ENCODE measurements at regions not wholly inside any gene's neighbourhood (a gene's known extent, or its start where the extent isn't known, plus 50 kb on each side); places are given as distances from the start of the nearest gene placed in this dataset.

DNA sequence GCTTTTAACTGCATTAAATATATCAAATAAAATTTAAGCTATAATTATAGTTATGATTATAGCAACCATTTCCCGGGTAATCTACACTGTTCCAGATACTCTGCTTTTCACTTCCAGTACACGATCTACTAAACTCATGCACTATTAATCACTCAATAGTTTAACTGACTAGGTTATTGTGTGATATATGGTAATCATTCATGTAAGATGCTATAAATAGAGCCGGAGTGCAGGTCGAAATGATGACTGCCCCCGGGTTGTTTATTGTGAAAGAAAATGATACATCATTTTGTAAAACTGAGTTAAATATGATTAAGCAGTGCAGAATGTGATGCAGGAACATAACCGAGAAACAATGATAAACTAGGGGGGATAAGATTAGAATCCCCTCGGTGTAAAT is 434.6 kb upstream of the DSEL start:
- DNase-seq, result no peak

DNA sequence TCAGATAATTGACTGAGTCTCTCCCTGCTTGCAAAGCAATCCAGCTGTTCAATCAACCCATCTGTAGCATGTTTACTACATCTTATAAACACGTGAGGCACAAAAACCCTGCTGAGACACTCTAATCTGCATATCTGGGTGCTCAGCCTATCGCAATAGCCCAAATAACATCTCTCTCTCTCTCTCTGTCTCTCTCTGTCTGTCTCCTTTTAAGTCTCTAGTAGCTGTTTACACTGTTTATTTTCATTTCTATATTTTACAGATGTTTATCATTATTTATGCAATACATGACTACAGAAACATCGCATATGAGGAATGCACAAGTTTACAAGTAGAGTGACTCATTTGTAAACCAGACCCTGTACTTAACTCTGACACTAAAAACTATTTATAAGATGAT is 422.1 kb upstream of the DSEL start:
- DNase-seq, result no peak

DNA sequence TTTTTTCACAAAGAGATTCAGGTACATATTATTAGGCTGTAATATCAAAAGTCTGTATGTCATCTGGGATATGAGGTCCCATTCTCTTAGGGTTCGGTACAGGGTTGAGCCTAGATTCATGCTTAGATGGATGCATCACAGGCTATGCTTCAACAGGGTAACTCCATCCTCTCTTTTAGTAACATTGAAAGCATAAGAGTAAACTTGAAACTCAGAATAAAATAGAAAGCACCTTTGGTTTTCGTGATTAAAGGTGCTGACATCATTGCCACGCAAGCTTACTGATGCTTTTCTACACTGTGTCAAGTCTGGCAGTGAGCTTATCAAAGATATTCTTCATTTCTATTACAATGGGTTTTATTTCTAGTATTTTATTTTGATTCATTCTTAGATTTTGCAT is 419.1 kb upstream of the DSEL start:
- no peak for DNase-seq

DNA sequence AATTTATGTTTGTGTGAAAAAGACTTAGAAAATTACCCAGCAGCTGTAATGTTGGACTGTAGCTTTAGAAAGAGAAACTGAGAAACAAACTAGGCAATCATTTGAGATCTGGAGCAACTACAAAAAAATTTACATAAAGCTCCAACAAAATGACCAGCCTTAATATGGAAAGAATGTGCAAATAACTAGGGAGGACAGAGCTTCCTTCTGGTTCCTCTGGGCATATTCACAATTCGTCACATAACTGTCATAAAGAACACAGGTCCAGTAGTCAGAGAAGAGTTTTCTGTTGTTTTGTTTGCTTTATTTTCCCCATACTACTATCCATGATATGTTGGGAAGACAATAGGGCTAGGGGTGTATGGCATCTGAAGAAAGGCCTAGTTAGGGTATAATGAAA is 416.8 kb upstream of the DSEL start:
- DNase-seq, result no peak

DNA sequence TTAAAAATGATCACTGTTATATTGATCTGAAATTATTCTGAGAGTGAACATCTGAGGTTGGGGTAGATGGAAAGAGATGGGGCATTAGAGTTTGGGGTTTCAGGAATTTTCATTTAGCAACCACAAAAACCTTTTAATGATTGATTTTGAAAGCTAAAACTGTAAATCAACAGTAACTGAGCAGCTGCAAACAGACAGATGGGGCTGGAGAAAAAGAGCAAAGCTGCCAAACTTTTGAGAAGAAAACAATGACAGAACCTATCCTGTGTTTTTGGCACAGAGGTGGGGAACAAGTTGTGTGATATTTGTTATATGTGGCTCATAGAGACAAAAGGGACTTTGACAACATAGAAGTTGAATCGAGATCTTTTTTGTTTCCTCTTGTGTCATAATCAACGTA is 415.8 kb upstream of the DSEL start:
- DNase-seq, result no peak

DNA sequence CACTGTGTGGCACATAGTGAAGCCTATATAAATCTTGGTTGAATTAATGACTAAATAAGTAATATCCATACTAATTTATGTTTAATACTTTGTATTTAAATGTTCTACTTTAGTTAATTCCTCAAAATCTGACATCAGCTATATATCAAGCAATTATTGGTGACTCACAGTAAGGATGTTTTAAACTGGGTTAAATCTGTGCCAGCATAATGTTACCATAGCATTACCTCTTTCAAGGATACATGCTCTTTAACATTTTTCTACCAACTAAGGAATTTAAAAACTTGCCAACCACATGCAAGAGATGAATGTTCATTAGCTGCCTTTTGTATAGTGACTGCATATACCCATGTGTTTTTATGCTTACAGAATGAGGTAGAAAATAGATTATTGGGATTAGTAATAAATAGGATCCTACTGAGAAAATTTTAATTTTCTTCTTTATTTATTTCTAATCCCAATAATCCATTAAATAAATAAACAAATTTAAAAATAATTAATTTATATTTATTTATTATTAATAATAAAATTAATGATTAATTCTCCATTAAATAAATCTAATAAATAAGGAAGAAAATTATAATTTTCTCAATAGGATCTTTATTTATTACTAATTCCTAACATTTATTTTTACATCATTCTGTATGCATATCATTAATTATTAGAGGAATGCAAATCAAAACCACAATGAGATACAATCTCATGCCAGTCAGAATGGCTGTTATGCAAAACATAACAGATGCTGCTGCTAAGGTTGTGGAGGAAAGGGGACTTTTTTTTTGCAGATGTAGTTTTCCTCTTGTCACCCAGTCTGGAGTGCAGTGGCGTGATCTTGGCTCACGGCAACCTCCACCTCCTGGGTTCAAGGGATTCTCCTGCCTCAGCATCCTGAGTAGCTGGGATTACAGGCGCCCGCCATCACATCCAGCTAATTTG is 410.7 kb upstream of the DSEL start:
- DNase-seq, result no peak

DNA sequence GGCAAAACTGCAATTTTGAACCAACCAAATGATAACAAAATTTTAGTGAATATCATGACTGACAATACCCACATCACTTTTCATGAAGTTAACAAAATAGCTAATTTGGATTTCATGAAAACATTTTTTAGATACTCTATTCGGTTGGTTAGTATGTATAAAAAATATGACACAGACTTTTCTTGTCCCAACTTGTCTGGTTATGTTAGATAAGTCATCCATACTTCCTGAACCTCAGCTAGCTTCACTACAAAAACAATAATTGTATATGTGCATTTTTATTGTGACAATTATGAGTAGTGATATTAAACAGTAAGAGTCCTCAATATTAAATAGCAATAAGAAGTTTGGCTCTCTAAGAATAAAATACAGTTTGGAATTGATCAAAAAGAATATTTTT is 408.1 kb upstream of the DSEL start:
- no peak for DNase-seq

DNA sequence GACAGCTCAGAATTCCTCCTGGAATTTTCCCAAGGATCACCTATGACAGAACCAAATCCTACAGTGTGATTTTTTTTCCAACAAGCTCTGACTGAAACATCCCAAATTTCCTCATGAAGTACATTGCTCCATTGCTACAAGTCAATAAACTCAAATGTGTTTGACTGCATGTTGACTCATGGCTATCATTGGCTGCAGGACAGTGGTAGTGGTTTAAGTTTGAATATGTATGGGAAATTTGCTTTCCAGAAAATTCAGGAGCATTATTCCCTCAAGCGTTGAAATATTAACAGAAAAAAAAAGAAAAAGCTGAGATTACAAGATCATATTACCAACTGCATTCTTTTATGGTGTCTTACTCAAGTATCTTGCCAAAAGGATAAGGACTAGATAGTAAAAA is 402.8 kb upstream of the DSEL start:
- DNase-seq, result no peak

DNA sequence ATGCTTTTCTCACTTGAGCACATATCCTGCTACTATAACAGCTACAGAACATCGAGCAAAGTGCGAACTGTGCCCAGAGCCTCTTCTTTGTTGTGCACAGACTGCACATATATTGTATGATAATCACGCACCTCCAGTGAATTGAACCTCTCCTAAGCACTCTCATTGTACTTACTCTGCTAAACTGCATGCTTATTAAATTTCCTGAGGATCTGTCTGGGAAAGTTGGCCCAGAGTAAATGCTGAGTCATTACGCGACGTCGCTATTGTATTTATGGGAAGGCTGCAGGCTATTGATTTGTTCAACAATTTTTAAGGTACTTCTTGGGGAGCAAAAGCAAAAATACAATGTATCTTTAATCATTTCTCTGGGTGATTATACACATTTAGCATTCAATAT is 399.6 kb upstream of the DSEL start:
- no peak for DNase-seq

DNA sequence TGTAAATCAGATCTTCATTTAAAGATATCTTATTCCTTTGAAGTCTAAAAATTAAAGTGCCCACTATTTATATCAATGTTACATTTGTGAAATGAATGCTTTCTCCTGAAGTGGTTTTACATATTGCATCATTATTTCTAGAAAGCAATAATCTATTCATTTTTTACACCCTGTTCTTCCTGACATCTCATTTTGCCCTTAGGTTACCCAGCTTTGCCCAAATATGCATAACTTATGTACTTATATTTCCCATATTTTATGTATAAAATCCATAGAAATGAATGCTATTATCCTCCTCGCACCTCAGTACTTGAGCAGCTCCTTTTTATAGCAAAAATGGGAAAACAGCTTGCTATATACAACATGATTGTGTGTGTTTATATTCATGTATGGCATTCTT is 396.5 kb upstream of the DSEL start:
- no peak for DNase-seq

DNA sequence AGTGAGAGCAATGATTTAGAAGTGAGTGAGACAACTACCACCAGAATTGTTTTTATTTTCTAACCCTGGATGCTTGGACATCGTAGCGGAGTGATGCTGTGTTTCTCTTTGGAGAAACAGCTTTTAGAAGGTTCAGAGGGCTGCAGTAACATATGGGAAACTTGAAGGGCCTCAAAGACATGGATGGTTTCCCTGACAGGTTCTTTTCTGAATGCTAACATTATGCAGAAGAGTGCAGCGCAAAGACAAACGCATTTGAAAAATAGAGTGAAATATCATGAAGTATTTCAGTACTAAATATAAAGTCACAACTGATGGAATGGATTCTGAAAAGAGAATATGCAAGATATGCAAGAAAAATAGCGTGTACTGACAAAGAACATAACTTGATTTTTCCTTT is 385.1 kb upstream of the DSEL start:
- DNase-seq, result no peak

DNA sequence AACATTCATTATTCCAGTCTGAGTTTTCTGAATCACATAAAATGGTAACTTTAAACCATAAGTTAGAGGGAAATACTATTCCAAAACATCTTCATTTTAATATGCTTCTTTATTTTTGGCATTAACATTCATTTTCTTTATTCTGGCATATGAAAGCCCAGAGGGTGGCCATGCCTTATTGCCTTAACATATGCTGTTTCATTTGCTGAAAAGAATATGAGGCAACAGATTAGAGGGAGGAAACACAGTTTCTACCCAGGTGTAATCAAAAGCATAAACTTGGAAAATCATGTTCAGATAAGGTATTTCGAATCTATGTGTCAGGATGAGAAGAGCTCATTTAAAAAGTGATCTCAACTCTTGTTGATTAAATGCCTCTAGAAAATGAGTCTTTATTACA is 379.9 kb upstream of the DSEL start:
- no peak for DNase-seq

DNA sequence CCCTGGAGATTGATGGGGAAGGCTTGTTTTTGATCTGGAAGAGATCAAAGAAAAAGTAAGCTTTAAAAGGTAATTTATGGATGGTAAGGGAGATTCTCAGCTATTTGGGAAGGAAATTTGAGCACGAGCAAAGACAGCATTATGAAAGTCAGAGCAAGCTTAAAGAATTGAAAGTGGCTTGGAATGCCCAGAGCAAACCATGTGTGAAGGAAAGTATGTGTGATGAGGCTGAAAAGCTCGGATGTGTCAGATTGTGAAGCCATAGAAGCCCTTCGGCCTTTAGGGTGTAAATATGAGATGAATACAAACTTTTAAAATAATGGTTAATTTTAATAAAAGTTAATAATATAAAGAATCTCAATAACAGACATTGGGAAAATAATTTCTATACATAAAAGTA is 377.4 kb upstream of the DSEL start:
- no peak for DNase-seq

DNA sequence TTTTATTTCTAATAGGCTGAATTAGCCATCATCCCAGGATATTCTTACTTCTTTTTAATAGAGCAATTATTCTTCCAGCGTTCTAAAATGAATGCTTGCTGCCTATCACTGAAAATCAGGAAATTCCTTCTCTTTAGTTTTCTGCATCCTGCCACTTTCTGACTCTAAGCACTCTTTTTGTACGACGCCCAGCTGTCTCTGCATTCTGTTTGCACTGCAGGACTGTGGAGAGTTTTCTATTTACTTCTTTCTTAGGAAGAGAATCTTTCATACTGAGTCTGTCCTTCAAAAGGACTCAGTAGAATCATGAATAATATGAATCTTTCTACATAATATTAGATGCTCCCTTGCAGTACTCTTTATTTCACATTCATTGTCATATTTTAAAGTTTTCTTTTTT is 360.4 kb upstream of the DSEL start:
- no peak for DNase-seq

DNA sequence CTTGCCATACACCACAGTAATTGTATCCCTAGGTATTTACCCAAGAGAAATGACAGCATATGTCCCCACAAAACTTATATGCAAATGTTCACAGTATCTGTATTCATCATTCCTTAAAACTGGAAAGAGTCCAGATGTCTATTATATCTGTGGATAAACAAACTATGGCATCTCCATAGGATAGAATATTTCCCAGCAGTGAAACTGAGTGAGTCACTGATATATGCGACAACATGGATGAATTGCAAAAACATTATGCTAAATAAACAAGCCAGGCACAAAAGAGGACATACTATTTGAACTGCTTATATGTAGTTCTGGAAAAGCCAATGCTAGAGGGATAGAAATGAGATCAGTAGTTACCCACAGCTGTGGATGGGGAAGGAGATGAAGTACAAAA is 359.4 kb upstream of the DSEL start:
- no peak for DNase-seq

DNA sequence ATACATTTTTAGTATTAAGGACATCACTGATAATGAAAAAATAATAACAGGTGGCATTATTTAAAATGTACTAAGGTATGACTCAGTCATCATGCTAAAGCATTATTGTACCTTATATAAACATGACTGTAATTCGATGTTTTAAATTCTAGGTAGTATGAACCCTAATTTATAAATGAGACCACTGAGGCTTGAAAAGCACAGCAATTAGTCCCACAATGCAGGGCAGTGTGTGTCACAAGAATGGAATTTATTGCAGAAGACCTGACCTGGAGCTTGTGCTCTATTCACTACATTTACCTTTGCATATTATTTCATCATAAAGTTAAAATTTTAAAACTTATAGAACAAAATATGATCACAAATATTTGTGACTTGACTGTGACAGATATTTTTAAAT is 358.5 kb upstream of the DSEL start:
- DNase-seq, result no peak

DNA sequence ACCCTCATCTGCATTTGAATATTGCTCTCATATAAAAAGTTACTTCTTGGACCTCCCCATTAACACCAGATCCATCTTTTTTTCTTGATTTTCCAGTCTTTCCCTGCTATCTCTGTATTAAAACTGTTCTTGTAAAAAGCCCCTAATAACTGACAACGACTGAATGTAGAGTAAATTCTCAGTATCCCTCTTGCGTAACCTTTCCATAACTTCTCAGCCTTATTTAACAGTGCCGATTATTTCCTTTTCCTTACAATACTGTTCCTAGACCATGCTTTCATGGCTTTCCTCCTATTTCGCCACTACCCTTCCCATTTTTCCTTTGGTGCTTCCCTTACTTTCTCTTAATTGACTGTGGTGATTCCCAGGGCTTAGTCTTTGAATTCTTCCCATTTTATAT is 348.9 kb upstream of the DSEL start:
- no peak for DNase-seq

DNA sequence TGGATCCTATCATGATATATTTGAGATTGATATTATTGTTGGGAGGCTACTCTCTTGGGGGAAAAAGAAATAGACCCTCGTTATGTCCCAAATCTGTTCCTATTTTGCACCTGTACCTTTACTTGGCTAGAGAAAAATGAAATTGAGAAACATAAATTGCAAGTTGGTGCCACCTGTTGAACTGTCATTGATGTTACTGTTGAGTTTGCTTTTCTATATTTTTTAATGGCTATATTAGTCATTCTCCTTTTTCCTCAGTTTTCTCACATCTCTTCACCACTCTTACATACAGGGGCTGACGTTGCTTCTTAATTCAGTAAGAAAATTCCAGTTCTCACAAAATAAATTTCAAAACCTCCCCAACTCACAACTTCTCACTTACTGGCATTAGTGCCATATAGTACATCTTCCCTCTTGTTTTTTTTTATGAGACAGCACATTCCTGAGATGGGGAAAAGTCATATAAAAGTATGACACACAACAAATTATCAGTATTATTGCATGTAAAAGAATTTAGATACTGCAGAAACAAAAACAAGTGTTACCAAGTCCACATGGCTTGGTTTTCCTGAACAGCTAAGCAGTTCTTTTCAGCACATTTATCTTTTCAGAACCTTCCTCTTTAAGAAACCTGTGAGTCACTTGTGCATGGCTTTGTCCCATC is 348.3 kb upstream of the DSEL start:
- no peak for DNase-seq

DNA sequence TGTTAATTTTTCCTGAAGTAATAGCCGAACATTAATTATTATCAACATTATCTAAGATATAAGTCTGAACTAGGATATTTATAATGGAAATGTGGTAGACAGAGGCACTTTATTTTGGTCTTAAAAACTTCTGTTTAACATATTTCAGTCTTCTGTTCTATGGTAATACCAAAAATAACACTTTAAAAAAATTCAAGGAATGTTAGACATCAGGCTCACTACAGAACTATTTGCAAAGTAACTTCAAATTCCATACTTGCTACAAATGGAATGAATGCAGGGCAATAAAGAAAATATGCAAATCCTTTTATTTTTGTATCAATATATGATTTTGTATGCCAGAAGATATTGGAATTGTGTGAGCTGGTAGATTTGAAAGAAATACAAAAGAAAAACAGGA is 345.5 kb upstream of the DSEL start:
- DNase-seq, result no peak

DNA sequence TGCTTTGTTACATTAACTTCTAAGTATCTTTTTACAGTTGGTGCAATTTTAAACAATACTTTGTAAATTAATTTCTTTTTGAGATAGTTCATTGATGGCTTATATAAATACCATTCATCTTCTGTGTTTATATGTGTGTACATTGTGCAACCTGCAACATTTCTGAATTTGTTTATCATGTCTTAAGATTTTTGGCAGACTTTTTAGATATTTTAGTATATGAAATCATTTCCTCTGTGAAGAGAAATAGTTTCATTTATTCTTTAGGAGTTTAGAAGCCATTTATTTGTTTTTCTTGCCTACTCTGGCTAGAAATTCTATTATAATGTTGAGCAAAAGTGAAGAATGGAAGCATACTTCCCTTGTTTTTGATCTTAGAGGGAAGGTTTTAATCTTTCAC is 337.8 kb upstream of the DSEL start:
- DNase-seq, result no peak

DNA sequence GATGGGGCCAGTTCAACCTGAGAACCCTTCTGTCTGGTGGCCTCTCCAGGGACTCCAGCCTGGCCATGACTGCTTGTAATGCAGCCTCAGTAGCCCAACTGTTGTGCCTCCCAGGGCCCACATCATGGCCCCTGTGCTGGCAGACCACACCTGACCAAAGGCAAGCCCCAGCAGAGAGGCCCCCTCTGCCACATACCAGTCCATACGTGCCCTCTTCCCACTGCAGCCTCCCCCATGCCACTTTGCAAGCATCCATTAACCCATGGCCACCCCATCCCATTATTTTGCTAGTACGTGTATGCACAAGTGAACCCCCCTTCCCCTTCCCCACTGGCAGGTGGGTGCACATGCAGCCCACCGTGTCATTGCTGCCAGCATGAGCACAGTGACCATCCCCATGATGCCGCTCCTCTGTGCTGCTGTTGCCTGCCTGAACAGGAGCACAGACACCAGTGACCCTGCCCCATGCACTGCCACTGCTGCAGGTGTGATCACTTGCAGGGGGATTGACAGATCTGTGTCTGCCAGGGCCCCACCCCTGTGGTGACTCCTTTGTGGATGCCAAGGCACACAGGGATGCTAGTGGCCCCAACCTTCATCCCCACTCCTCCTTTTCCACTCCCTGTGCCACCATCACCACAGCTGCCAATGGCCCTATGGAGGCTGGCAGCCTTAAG is 330.0 kb upstream of the DSEL start:
- DNase-seq, result no peak

DNA sequence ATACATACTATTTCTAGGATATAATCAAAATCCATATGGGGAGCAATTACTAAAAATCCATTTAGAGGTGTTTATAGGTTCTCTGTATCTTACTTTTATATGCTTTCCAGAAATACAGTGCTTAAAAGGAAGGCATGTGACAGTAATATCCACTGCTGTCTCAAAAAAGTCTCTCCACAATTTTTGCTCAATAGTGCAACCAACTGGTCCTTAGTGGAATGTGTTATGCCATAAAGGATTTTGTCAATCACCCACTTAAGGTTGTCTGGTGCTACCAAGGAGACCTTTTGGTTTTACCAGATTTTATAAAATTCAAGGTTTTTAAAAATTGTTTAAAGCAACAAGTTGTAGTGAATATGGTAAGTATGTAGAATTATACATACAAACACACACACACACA is 328.5 kb upstream of the DSEL start:
- DNase-seq, result no peak

DNA sequence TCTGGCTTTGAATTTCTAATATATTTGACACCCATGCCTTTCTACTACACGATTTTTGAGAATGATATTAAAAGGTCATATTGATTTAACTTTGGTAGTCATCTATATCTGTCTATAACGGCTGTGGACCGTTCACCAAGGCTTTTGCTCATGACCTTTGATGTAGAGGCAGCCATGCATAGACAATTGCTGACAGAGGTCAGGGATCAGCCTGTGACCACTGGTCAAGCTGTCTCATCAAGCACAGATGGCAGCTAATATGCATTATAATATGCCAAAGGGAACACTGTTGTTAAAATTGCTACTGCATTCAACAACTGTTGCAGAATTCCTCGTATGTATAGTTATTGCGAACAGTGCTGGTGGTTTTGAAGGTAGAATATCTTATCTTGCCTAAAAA is 323.9 kb upstream of the DSEL start:
- DNase-seq, result no peak

DNA sequence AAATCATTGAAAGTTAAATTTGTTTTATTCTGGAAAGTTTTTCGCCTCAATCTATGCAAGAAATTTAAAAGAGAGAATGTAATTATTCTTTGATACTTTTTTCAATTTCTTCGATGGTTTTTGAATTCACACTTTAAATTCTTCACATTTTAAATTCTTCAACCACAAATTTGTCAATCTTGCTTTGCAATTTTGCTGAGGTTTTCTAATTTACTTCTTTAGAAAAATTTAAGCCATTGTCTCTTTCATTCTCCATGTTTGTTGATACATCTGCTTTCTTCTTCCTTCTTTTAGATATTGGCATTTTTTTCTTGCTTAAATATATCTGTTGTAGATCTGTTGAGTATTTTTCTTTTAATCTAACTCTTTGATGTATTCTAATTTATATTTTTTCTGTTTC is 301.9 kb upstream of the DSEL start:
- no peak for DNase-seq
